Right lobe of liver (tissue), 6 donors: ENCODE measurements at regions not wholly inside any gene's neighbourhood (a gene's known extent, or its start where the extent isn't known, plus 50 kb on each side); places are given as distances from the start of the nearest gene placed in this dataset.

Source experiments
- ATAC-seq, 4 donors: fragments of 200-7000 bp; cut with Tn5 transposase; one replicate each; pipeline ENCODE4 v1.9.1; 2020; ENCODE audit warnings: mild to moderate bottlenecking in 4 of 4, moderate library complexity in 4 of 4
- DNase-seq, 3 donors: peaks; one replicate each; pipeline ENCODE4 v3.0.0-alpha.2; 2020
- H3K27ac ChIP-seq, 3 donors: fragments of 200-600 bp; one replicate each; pipeline ENCODE4 v1.8.0; 2022
- H3K27me3 ChIP-seq, 2 donors: fragments of 200-600 bp; one replicate each; pipeline ENCODE4 v1.8.0; 2022
- H3K36me3 ChIP-seq, 4 donors: fragments of 200-600 bp; sonication (generic) in 1 of 4; one replicate each; pipeline versions ENCODE4 v1.5.1 to v1.8.0; 2017 to 2022; ENCODE audit warnings: control low read depth in 1 of 4
- H3K4me1 ChIP-seq, 4 donors: fragments of 200-600 bp; sonication (generic) in 1 of 4; one replicate each; pipeline versions ENCODE4 v1.5.1 to v1.8.0; 2017 to 2022; ENCODE audit warnings: control low read depth in 1 of 4
- H3K4me3 ChIP-seq, 3 donors: fragments of 200-600 bp; one replicate each; pipeline ENCODE4 v1.8.0; 2022
- H3K9me3 ChIP-seq, 4 donors: fragments of 200-600 bp; sonication (generic) in 1 of 4; one replicate each; pipeline versions ENCODE4 v1.5.1 to v1.8.0; 2017 to 2022; ENCODE audit warnings: control low read depth in 1 of 4
- POLR2A ChIP-seq: fragments of 450-650 bp; IDR thresholded peaks from one replicate; pipeline ENCODE4 v1.6.1; 2017; ENCODE audit warnings: antibody characterized with exemption, mild to moderate bottlenecking
- WGBS: methylation state at CpG from one replicate; pipeline ENCODE4 v1.1.6; 2018; ENCODE audit warnings: low coverage, low lambda C conversion rate; ENCODE audit not compliant: insufficient coverage; ENCODE audit errors: missing lambda C conversion rate; 5-methylcytosine and 5-hydroxymethylcytosine counted together
- intact Hi-C, 2 donors: fragments of 100-400 bp; cut with DNase I; formaldehyde crosslinking; loops; one replicate each; pipeline versions ENCODE4 v1.11.2 to v1.14.1; 2022
- TF ChIP-seq, protein P1 (sequence below), 4 donors: fragments of 200-600 bp in 3 of 4; fragments of 450-650 bp in 1 of 4; IDR thresholded peaks; one replicate each; pipeline versions ENCODE4 v1.5.1 to v1.8.0; 2016 to 2022; ENCODE audit warnings: antibody characterized with exemption in 4 of 4, mild to moderate bottlenecking in 2 of 4
- donor health status: DM: no; HTN: yes; CAD: no.
- donor health status: DM: no; HTN: no; CAD: no.
- donor health status: DM: no; HTN: no; CAD: no.
- donor health status: DM: no; HTN: yes; CAD: no.
- donor health status: DM: no; HTN: yes; CAD: no.

DNA sequence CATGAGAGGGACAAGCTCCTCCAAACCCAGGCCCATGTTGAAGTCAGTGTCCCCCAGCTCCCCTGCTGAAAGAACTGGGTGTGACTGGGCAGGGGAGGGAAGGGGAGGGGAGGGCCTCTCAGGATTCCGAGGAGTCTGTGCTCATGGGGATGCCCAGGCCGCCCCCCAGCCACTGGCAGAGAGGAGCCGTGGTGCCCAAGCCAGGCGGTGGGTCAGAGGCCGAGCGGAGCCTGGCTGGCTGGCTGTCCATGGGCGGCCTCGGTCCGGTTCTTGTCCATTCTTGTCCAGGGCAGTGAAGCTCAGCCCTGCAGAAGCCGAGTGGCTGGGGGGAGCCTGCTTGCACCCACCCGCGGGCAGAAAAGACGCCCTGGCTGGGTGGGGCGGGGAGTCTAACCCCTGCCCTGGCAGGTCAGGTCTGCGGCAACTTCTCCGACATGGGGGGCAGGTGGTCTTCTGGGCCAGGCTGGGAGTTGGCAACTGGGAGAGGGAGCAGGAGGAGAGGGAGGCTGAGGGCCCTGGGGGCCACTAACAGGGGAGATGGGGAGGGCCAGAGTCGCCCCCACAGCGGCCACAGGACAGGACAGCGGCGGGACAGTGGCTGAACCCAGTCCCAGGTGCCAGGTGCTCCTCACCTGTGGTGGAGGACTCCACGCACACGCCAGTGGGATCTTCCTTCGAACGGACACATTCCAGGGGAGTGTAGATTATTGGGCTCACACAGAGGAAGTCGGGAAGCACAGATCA, 54.1 kb downstream of the FOXL3 start:
- WGBS: 94% methylated on average over 3 of the region's 25 CpGs
- Histone ChIP-seq H3K36me3 (no peaks in the 10 kb centered on the region), H3K4me3 (no peak overlapping the region), H3K9me3 (no peaks in the 10 kb centered on the region), H3K27me3 (no peaks in the 10 kb centered on the region), H3K27ac (no peak overlapping the region), H3K4me1 (peaks cover 0 to 14% (median 5%) of the 10 kb centered on the region in 4 donors)
- ATAC-seq (no peak), DNase-seq (peak in 1 of 3 donors; percentile 53)
- TF ChIP-seq, protein P1, sequence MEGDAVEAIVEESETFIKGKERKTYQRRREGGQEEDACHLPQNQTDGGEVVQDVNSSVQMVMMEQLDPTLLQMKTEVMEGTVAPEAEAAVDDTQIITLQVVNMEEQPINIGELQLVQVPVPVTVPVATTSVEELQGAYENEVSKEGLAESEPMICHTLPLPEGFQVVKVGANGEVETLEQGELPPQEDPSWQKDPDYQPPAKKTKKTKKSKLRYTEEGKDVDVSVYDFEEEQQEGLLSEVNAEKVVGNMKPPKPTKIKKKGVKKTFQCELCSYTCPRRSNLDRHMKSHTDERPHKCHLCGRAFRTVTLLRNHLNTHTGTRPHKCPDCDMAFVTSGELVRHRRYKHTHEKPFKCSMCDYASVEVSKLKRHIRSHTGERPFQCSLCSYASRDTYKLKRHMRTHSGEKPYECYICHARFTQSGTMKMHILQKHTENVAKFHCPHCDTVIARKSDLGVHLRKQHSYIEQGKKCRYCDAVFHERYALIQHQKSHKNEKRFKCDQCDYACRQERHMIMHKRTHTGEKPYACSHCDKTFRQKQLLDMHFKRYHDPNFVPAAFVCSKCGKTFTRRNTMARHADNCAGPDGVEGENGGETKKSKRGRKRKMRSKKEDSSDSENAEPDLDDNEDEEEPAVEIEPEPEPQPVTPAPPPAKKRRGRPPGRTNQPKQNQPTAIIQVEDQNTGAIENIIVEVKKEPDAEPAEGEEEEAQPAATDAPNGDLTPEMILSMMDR (IDR thresholded peaks at IDR 0.05): no peak
- TF ChIP-seq POLR2A: no peak
- intact Hi-C loops: no loop called here

DNA sequence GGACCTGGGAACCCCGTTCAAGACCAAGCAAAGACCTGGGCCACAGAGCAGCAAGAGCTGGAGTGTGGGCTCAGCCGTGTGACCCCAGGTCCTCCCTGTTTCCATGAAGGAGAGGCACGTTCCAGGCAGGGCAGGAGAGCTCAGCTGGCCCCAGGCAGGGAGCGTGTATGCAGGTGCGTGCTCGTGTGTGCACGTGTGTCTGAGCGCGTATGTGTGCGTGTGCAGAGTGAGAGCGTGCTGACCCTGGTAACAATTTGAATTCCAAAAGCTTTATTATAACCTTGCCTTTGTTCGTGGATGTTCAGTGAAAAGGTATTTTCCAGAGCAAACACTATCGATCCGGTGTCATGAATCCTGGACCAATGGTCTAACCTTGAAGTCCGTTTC, 54.6 kb downstream of the FOXL3 start:
- Histone ChIP-seq H3K4me3 (no peak overlapping the region), H3K9me3 (no peaks in the 10 kb centered on the region), H3K36me3 (no peaks in the 10 kb centered on the region), H3K4me1 (peaks cover 0 to 14% (median 5%) of the 10 kb centered on the region in 4 donors), H3K27me3 (no peaks in the 10 kb centered on the region), H3K27ac (no peak overlapping the region)
- TF ChIP-seq POLR2A: no peak
- TF ChIP-seq, protein P1 (IDR thresholded peaks at IDR 0.05): no peak
- ATAC-seq: no peak
- no peak for DNase-seq
- 62% methylated on average over 6 of the region's 15 CpGs for WGBS
- intact Hi-C loops: no loop called here

DNA sequence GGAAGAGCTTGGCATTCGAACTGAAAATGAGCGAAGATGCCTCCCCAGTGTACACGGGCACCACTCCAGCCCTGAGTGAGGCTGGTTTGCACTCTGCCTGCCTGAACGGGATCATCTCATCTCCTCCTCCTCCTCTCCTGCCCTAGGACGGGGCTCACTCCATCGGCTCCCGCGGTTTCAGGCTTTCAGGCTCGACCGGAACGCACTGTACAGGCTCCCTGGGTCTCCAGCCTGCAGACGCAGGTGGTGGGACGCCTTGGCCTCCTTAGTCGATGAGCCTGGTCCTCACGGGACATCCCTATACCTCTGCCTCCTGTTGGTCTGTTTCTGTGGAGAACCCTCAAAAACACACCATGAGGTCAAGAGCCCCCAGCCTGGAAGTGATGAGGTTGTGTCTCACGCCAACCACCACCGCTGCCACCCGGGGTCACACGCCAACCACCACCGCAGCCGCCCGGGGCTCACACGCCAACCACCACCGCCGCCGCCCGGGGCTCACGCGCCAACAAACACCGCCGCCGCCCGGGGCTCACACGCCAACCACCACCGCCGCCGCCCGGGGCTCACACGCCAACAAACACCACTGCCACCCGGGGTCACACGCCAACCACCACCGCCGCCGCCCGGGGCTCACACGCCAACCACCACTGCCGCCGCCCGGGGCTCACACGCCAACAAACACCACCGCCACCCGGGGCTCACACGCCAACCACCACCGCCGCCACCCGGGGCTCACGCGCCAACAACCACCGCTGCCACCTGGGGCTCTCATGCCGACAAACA, 56.3 kb downstream of the FOXL3 start:
- DNase-seq: no peak
- 92% methylated on average over 25 of the region's 60 CpGs for WGBS
- intact Hi-C loops: no loop called here

DNA sequence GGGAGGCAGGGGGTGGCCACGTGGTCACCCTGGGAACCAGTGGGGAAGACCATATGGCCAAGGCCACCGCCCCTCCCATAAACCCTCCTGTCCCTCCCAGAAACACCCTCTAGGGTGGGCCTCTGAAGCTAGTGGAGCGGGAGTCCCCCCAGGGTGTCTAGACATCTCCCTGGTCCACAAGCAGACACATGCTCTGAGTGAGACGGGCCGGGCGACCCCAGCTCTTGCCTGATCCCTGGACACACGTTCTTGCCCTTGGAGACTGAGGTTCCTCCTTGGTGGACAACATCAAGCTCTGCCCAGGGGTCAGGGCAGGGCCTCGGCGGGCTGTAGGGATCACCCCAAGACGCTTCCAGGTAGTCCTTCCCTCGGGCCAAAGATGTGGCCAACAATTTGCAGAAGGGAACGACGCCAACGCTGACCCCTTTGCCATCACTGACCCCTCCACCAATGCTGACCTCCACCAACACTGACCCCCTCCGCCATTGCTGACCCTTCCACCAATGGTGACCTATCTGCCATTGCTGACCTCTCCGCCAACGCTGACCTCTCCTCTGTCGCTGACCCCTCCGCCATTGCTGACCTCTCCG, 57.1 kb downstream of the FOXL3 start:
- H3K27ac ChIP-seq: no peak overlapping the region
- intact Hi-C loops: no loop called here
- 94% methylated on average over 3 of the region's 20 CpGs for WGBS
- no peak overlapping the region for H3K4me3 ChIP-seq
- TF ChIP-seq, protein P1 (IDR thresholded peaks at IDR 0.05): no peak
- TF ChIP-seq POLR2A: no peak
- DNase-seq (no peak), ATAC-seq (no peak)
- no peaks in the 10 kb centered on the region for H3K27me3 ChIP-seq
- H3K9me3 ChIP-seq: no peaks in the 10 kb centered on the region
- peaks cover 0 to 6% (median 2%) of the 10 kb centered on the region in 4 donors for H3K4me1 ChIP-seq
- no peaks in the 10 kb centered on the region for H3K36me3 ChIP-seq

More for the DNA sequence above, 56.3 kb downstream of the FOXL3 start:
- no peak for ATAC-seq
- Histone ChIP-seq H3K4me3 (no peak overlapping the region), H3K27ac (no peak overlapping the region), H3K4me1 (peaks cover 0 to 13% (median 5%) of the 10 kb centered on the region in 4 donors), H3K27me3 (no peaks in the 10 kb centered on the region), H3K9me3 (no peaks in the 10 kb centered on the region), H3K36me3 (no peaks in the 10 kb centered on the region)
- TF ChIP-seq, protein P1 (IDR thresholded peaks at IDR 0.05): no peak
- TF ChIP-seq POLR2A: no peak
